Astrocyte of the cerebellum (primary cell): ENCODE measurements at regions not wholly inside any gene's neighbourhood (a gene's known extent, or its start where the extent isn't known, plus 50 kb on each side); places are given as distances from the start of the nearest gene placed in this dataset.

Source experiments
- DNase-seq: peaks from one replicate; pipeline ENCODE4 v3.0.0-alpha.2; 2011; ENCODE audit warnings: low read depth
- H3K4me3 ChIP-seq: 2 replicates; pipeline ENCODE4 v1.5.1; 2011; ENCODE audit warnings: mild to moderate bottlenecking, low read depth, low read length, moderate library complexity
- in situ Hi-C: cut with HindIII; loops from 2 replicates; pipeline ENCODE4 v1.10.0; 2017; ENCODE audit warnings: low sequenced_read_pairs
- TF ChIP-seq, protein P1 (sequence below): IDR thresholded peaks from 2 replicates; pipeline ENCODE4 v1.5.1; 2012; ENCODE audit warnings: low read length, low read depth, moderate library complexity, mild to moderate bottlenecking; ENCODE audit errors: missing control alignments

DNA sequence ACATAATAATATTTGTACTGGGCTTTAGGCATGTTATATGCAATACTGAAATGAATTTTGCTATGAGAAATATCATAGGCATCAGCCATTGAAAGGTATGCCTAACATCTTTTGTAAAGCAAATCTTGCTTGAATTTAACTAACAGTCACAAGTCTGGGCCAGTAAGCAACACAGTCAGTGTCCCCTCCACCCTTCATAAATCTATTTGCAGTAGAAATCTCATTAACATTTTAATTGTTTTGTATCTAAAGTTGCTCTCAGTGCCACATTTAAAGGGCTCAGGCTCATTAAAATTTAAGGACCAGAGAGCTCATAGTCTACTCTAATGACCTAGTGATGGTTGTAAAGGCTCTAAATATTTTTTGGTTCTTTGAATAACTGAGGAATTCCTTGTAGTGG is 167.2 kb upstream of the GOLIM4 start:
- no peak overlapping the region for H3K4me3 ChIP-seq
- TF ChIP-seq, protein P1, sequence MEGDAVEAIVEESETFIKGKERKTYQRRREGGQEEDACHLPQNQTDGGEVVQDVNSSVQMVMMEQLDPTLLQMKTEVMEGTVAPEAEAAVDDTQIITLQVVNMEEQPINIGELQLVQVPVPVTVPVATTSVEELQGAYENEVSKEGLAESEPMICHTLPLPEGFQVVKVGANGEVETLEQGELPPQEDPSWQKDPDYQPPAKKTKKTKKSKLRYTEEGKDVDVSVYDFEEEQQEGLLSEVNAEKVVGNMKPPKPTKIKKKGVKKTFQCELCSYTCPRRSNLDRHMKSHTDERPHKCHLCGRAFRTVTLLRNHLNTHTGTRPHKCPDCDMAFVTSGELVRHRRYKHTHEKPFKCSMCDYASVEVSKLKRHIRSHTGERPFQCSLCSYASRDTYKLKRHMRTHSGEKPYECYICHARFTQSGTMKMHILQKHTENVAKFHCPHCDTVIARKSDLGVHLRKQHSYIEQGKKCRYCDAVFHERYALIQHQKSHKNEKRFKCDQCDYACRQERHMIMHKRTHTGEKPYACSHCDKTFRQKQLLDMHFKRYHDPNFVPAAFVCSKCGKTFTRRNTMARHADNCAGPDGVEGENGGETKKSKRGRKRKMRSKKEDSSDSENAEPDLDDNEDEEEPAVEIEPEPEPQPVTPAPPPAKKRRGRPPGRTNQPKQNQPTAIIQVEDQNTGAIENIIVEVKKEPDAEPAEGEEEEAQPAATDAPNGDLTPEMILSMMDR: no peak
- DNase-seq: no peak
- in situ Hi-C loops: no loop called here

DNA sequence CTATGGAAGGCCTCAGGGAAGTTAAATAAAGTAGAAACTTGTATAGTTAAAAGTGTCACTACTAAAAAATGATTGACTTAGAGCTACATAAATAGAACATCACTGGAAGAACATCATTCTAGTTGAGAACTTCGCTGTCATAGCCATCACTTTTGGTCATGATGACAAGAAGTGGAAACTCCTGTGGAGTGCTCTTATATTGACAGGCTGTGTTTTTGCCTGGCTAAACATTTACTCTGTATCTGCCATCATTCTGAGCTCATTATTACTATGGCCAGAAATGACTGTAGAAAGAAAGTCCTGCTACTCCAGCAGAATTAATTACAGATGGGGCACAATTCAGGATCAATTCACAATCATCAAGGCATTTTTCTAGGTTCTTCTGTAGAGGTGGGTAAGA is 165.1 kb upstream of the GOLIM4 start:
- no peak overlapping the region for H3K4me3 ChIP-seq
- DNase-seq: no peak
- TF ChIP-seq, protein P1: no peak
- in situ Hi-C loops: no loop called here

DNA sequence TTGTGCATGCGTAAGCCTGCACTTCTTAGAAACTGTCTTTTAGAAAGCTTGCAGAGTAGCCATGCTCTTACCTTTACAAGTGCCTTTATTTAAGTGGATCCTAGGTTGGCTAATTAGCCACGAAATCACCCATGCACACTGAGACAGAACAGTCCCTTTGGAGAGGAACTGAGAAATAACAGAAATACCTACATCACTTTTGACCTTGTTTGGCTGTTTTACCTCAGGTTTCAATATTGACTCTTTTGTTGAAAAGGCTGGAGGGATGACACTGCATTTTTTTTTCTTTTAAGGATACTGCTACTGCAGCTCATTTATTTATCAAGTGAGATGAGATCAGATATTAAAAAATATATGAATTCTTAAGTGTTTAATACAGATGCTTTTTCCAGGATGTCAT is 155.6 kb upstream of the GOLIM4 start:
- TF ChIP-seq, protein P1: no peak
- DNase-seq: no peak
- in situ Hi-C loops: no loop called here
- H3K4me3 ChIP-seq: no peak overlapping the region

DNA sequence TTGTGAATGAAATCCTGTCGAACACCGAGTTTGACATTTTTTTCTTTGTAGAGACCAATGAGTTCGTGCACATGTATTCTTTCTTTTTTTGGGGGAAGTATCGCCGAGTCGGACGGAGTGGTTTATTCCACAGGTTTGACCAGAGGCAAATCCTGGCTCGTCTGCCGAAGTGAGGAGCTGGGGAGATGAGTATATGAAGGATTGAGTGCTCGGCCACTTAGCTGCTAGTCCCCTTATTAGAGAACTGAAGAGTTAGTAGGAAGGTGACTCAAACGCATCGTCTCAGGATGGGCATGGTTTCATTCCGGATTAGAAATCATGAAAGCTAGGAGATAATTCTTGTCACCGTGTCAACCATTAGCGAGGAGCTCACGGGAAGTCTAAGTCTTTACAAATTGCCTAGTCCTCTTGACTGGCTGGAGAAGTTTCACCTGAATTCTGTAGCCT is 154.7 kb upstream of the GOLIM4 start:
- in situ Hi-C loops: no loop called here
- peak overlapping the region; percentile 75 for H3K4me3 ChIP-seq
- no peak for DNase-seq
- TF ChIP-seq, protein P1: no peak

DNA sequence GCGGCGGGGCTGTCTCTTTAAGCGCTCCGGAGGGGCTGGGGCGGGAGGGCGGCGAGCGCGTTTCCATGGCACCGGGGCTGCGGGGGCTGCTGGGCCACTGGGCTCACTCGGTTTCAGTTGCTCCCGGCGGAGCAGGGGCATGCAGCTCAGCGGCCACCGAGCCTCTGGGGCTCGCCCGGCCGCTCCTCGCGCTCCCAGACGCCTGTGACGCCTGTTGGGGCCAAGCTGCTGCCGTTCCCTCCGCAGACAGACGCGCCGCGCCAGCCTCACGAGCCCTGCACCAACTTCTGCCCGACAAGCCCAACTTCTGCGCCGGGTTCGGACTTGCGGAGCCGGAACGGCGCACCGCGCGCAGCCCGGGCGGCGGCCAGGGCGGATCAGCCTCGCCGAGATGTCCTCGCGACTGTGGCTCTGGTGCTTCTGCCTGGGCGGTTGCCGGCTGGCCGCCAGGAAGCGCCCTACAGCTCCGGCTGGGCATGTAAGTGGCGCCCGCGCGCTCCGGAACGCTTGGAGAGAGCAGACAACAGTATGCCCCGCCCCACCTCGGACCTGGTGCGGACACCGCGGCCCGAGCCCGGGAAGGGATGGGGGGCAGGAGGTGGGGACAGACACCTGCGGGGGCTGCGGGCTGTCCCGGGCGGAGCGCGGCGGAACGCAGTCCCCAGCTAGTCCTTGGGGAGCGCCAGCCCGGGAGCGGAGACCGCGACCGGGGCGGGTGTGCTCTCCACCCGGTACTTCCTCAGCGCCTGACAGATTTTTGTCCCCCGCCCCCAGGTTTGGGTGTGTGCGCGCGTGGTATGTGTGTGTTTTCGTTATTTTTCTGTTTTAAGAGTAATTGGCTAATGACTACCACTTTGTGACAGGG is 154.1 kb upstream of the GOLIM4 start:
- TF ChIP-seq, protein P1: peak; percentile 33
- H3K4me3 ChIP-seq: peak overlapping the region; percentile 75
- DNase-seq: peak; percentile 28
- in situ Hi-C loops: no loop called here

DNA sequence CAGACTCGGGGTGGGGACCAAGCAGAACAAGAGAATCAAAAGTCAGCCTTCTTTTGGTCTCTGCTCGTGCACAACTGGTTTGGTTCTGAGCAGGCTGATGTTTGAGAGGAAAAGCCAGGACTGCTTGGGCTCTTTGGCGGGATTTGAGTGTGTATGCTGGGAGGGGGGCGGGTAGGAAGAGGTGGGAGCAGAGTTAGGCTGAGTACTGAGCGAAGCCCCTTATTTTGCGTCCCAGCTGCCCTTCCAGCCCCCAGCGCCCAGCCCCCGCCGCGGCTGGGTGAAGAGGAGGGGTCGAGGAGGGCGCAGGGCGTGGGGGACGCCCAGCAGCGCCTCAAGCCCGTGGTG is 153.5 kb upstream of the GOLIM4 start:
- no peak for DNase-seq
- H3K4me3 ChIP-seq: peak overlapping the region; percentile 75
- in situ Hi-C loops: no loop called here
- TF ChIP-seq, protein P1: no peak
